ENCODE measurements at regions not wholly inside any gene's neighbourhood (a gene's known extent, or its start where the extent isn't known, plus 50 kb on each side); places are given as distances from the start of the nearest gene placed in this dataset.

- TF ChIP-seq CTCF (IDR thresholded peaks at IDR 0.05): no peak
- no peak for TF ChIP-seq POLR2AphosphoS5 (IDR thresholded peaks at IDR 0.05; ENCODE audit: insufficient read depth in 1 of 2, low read depth in 1 of 2)
- no peak for TF ChIP-seq POLR2A (IDR thresholded peaks at IDR 0.05)
Observed at GRCh38 chr16:73714976-73715375, 581.6 kb upstream of the PSMD7 start.

All from vagina (tissue), 2 donors.